GM23338 (cell line): ENCODE measurements at regions not wholly inside any gene's neighbourhood (a gene's known extent, or its start where the extent isn't known, plus 50 kb on each side); places are given as distances from the start of the nearest gene placed in this dataset.

Source experiments
- ATAC-seq: fragments of 200-7000 bp; cut with Tn5 transposase; 3 replicates; pipeline ENCODE4 v1.9.1; 2020
- DNase-seq: peaks from one replicate; pipeline ENCODE4 v3.0.0-alpha.2; 2015; ENCODE audit warnings: low spot score
- H2AFZ ChIP-seq: fragments of 200-600 bp; sonication (generic); 2 replicates; pipeline ENCODE4 v1.8.0; 2016; ENCODE audit warnings: antibody characterized with exemption, mild to moderate bottlenecking, moderate library complexity
- H3F3A ChIP-seq: fragments of 200-600 bp; sonication (generic); replicated peaks from 2 replicates; pipeline ENCODE4 v1.8.0; 2017; ENCODE audit warnings: antibody characterized with exemption, mixed run types, low read depth
- H3K27ac ChIP-seq: fragments of 200-600 bp; sonication (generic); 2 replicates; pipeline ENCODE4 v1.6.1; 2016; ENCODE audit warnings: low read depth
- H3K27me3 ChIP-seq: fragments of 200-600 bp; sonication (generic); 2 replicates; pipeline ENCODE4 v1.8.0; 2016; ENCODE audit warnings: mild to moderate bottlenecking, mixed run types, moderate library complexity; ENCODE audit not compliant: insufficient read depth
- H3K36me3 ChIP-seq: fragments of 200-600 bp; sonication (generic); 2 replicates; pipeline ENCODE4 v1.8.0; 2016; ENCODE audit warnings: mild to moderate bottlenecking; ENCODE audit not compliant: insufficient read depth
- H3K4me1 ChIP-seq: fragments of 200-600 bp; sonication (generic); 2 replicates; pipeline ENCODE4 v1.8.0; 2016; ENCODE audit warnings: mild to moderate bottlenecking, moderate library complexity; ENCODE audit not compliant: insufficient read depth
- H3K4me2 ChIP-seq: fragments of 200-600 bp; sonication (generic); 2 replicates; pipeline ENCODE4 v1.7.1; 2017; ENCODE audit warnings: mixed run types
- H3K4me3 ChIP-seq: fragments of 200-600 bp; sonication (generic); 2 replicates; pipeline ENCODE4 v1.6.1; 2016; ENCODE audit warnings: mixed run types
- H3K79me2 ChIP-seq: fragments of 200-600 bp; sonication (generic); replicated peaks from 2 replicates; pipeline ENCODE4 v1.8.0; 2017; ENCODE audit warnings: mild to moderate bottlenecking; ENCODE audit not compliant: insufficient read depth
- H3K9me2 ChIP-seq: fragments of 200-600 bp; sonication (generic); 2 replicates; pipeline ENCODE4 v1.8.0; 2017; ENCODE audit not compliant: insufficient read depth
- H4K20me1 ChIP-seq: fragments of 200-600 bp; sonication (generic); replicated peaks from 2 replicates; pipeline ENCODE4 v1.8.0; 2017; ENCODE audit warnings: mild to moderate bottlenecking; ENCODE audit not compliant: insufficient read depth
- H3K27ac Mint-ChIP-seq: 2 replicates; pipeline ENCODE4 v1.8.0; 2020; ENCODE audit warnings: inconsistent platforms, mild to moderate bottlenecking, moderate library complexity, mixed read lengths
- H3K27me3 Mint-ChIP-seq: 3 replicates; pipeline ENCODE4 v1.8.0; 2022; ENCODE audit warnings: low read depth, mild to moderate bottlenecking, moderate library complexity, mixed read lengths, inconsistent platforms; ENCODE audit not compliant: insufficient read depth, poor library complexity
- H3K36me3 Mint-ChIP-seq: 3 replicates; pipeline ENCODE4 v1.8.0; 2021; ENCODE audit warnings: low read depth, mild to moderate bottlenecking, inconsistent platforms, moderate library complexity, mixed read lengths
- H3K4me1 Mint-ChIP-seq: 3 replicates; pipeline ENCODE4 v1.8.0; 2020; ENCODE audit warnings: mild to moderate bottlenecking, inconsistent platforms, mixed read lengths
- H3K4me3 Mint-ChIP-seq: 3 replicates; pipeline ENCODE4 v1.8.0; 2021; ENCODE audit warnings: moderate library complexity, mild to moderate bottlenecking, inconsistent platforms, mixed read lengths
- H3K9me3 Mint-ChIP-seq: 3 replicates; pipeline ENCODE4 v1.8.0; 2020; ENCODE audit warnings: moderate library complexity, mild to moderate bottlenecking, inconsistent platforms, mixed read lengths
- CTCF ChIP-seq, 2 experiments: fragments of 200-600 bp in 1 of 2; sonication (generic) in 1 of 2; conservative IDR thresholded peaks; 2 replicates each; pipeline versions ENCODE4 v1.5.1 to v1.6.1; 2016 to 2017; ENCODE audit warnings: antibody characterized with exemption in 2 of 2, low read depth in 2 of 2, mild to moderate bottlenecking in 2 of 2, moderate library complexity in 1 of 2
- EZH2 ChIP-seq: fragments of 200-600 bp; sonication (generic); IDR thresholded peaks from one replicate; pipeline ENCODE4 v1.8.0; 2017; ENCODE audit warnings: antibody characterized with exemption, mild to moderate bottlenecking, low read depth; ENCODE audit not compliant: unreplicated experiment
- EZH2phosphoT487 ChIP-seq: fragments of 200-600 bp; sonication (generic); IDR thresholded peaks from one replicate; pipeline ENCODE4 v1.8.1; 2018; ENCODE audit warnings: antibody characterized with exemption; ENCODE audit not compliant: unreplicated experiment
- NANOG ChIP-seq: IDR thresholded peaks from 2 replicates; pipeline ENCODE4 v1.6.1; 2016; ENCODE audit warnings: antibody characterized with exemption, borderline replicate concordance
- POLR2AphosphoS5 ChIP-seq: IDR thresholded peaks from 2 replicates; pipeline ENCODE4 v1.6.1; 2016; ENCODE audit warnings: antibody characterized with exemption, low read depth
- REST ChIP-seq: IDR thresholded peaks from one replicate; pipeline ENCODE4 v1.6.1; 2018; ENCODE audit warnings: antibody characterized with exemption; ENCODE audit not compliant: unreplicated experiment
- STAT1 ChIP-seq: IDR thresholded peaks from one replicate; pipeline ENCODE4 v1.6.1; 2016; ENCODE audit warnings: antibody characterized with exemption; ENCODE audit not compliant: unreplicated experiment
- ZNF114 ChIP-seq: fragments of 250-450 bp; sonication (Bioruptor Pico); IDR thresholded peaks from 2 replicates; pipeline ENCODE4 v1.5.0; 2020; ENCODE audit warnings: mild to moderate bottlenecking, moderate library complexity
- ZNF331 ChIP-seq: fragments of 250-450 bp; sonication (Bioruptor Pico); IDR thresholded peaks from 2 replicates; pipeline ENCODE4 v1.5.0; 2020; ENCODE audit warnings: low read depth, mild to moderate bottlenecking, moderate library complexity
- ZNF462 ChIP-seq: fragments of 250-450 bp; sonication (Bioruptor Pico); IDR thresholded peaks from 2 replicates; pipeline ENCODE4 v1.5.0; 2020; ENCODE audit warnings: mild to moderate bottlenecking, moderate library complexity
- TF ChIP-seq, protein P1 (sequence below): IDR thresholded peaks from 2 replicates; pipeline ENCODE4 v1.6.1; 2016; ENCODE audit warnings: antibody characterized with exemption

DNA sequence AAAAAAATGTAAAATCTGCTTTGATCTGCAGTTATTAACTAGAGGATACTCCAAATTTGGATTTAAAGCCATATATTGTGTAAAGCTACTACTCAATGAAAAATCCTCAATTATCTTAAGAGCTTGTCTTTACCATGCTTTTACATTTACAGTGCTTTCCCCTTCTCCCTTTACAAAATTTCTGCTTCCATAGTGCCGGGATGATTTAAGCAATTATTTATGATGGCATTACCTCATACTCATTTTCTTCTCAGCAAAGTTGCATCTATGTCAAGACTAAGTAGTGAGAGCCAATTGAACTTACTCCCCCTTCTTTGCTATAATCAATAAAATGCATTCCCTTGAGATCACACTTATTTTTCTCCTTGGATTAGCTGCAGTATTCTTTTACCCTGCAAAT is 505.4 kb upstream of the AGA start (continued):
- TF ChIP-seq CTCF (conservative IDR thresholded peaks at IDR 0.05; ENCODE audit: low read depth in 2 of 2), result no peak
- no peak for TF ChIP-seq ZNF331 (CRISPR knock-in tag)
- no peak for TF ChIP-seq EZH2phosphoT487
- no peak for TF ChIP-seq ZNF114
- TF ChIP-seq EZH2, result no peak
- TF ChIP-seq, protein P1, sequence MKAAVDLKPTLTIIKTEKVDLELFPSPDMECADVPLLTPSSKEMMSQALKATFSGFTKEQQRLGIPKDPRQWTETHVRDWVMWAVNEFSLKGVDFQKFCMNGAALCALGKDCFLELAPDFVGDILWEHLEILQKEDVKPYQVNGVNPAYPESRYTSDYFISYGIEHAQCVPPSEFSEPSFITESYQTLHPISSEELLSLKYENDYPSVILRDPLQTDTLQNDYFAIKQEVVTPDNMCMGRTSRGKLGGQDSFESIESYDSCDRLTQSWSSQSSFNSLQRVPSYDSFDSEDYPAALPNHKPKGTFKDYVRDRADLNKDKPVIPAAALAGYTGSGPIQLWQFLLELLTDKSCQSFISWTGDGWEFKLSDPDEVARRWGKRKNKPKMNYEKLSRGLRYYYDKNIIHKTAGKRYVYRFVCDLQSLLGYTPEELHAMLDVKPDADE, result no peak
- no peak for TF ChIP-seq STAT1
- TF ChIP-seq NANOG, result no peak
- no peak for TF ChIP-seq POLR2AphosphoS5

GRCh38 chr4:177948853-177949252 is 506.6 kb upstream of the AGA start:
- no peak overlapping the region for H3K27ac Mint-ChIP-seq
- no peaks in the 10 kb centered on the region for H3K27me3 ChIP-seq
- H3K27me3 Mint-ChIP-seq, result no peaks in the 10 kb centered on the region
- no peaks in the 10 kb centered on the region for H3K36me3 Mint-ChIP-seq
- no peaks in the 10 kb centered on the region for H3K36me3 ChIP-seq
- no peaks in the 10 kb centered on the region for H3F3A ChIP-seq
- H3K4me1 Mint-ChIP-seq, result no peaks in the 10 kb centered on the region; the same call in 2 of the 3 replicates
- H3K4me3 ChIP-seq, result no peak overlapping the region
- no peak overlapping the region for H2AFZ ChIP-seq
- no peak overlapping the region for H3K4me2 ChIP-seq
- H3K79me2 ChIP-seq, result no peaks in the 10 kb centered on the region
- no peaks in the 10 kb centered on the region for H3K4me1 ChIP-seq
- H3K9me2 ChIP-seq, result no peaks in the 10 kb centered on the region
- no peaks in the 10 kb centered on the region for H4K20me1 ChIP-seq
- no peak overlapping the region for H3K27ac ChIP-seq
- DNase-seq, result no peak
- ATAC-seq, result no peak
- no peak overlapping the region for H3K4me3 Mint-ChIP-seq
- H3K9me3 Mint-ChIP-seq, result no peaks in the 10 kb centered on the region
- TF ChIP-seq, protein P1, result no peak
- TF ChIP-seq ZNF331 (CRISPR knock-in tag), result no peak
- TF ChIP-seq POLR2AphosphoS5, result no peak
- no peak for TF ChIP-seq REST
- TF ChIP-seq ZNF462 (CRISPR knock-in tag), result no peak
